ENCODE measurements at regions not wholly inside any gene's neighbourhood (a gene's known extent, or its start where the extent isn't known, plus 50 kb on each side); places are given as distances from the start of the nearest gene placed in this dataset.

GRCh38 chr1:30052178-30052577 lies 671.2 kb downstream of the MATN1 start:
- no peak for DNase-seq
- Histone ChIP-seq H3K9me3 (no peaks in the 10 kb centered on the region), H3K4me3 (replicated peaks in 1 of 3) (no peak overlapping the region), H3K4me1 (no peaks in the 10 kb centered on the region), H3K27ac (no peak overlapping the region), H3K36me3 (no peaks in the 10 kb centered on the region), H3K27me3 (no peaks in the 10 kb centered on the region)
- TF ChIP-seq POLR2A (IDR thresholded peaks at IDR 0.05) (no peak), CTCF (IDR thresholded peaks at IDR 0.05) (no peak)
- intact Hi-C loops (cut with DNase I) = no loop called here
- WGBS, 2 donors = 59 to 60% methylated on average over 4 of the region's 4 CpGs

DNA sequence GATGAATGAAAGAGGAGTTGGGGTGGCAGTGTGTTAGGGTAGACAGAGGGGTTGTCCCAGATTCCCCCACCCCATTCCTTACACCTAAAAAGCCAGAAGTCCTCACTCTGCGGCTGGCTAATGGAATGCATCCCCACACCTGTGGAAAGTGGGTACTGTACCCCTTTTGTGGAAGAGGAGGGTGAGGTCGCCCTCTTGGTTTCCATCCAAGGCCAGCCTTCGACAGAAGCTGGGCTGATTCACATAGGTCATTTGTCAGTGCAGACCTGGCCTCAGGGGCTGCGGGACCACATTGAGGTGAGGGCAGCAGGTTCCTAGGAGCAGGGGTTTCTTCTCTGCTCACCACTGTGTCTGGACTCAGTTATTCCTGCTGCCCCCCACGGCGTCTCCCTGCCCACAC lies 671.6 kb downstream of the MATN1 start:
- no peaks in the 10 kb centered on the region for H3K36me3 ChIP-seq
- WGBS, 2 donors = 93 to 95% methylated on average over 6 of the region's 6 CpGs
- no peak for DNase-seq
- intact Hi-C loops (cut with DNase I) = no loop called here
- no peak overlapping the region for H3K27ac ChIP-seq
- H3K4me3 ChIP-seq (replicated peaks in 1 of 3) = no peak overlapping the region
- H3K27me3 ChIP-seq = no peaks in the 10 kb centered on the region
- TF ChIP-seq POLR2A (IDR thresholded peaks at IDR 0.05) = no peak
- no peak for TF ChIP-seq CTCF (IDR thresholded peaks at IDR 0.05)
- H3K9me3 ChIP-seq = no peaks in the 10 kb centered on the region
- H3K4me1 ChIP-seq = no peaks in the 10 kb centered on the region

GRCh38 chr1:30049748-30050296 lies 673.6 kb downstream of the MATN1 start:
- H3K4me1 ChIP-seq = no peaks in the 10 kb centered on the region
- DNase-seq = no peak
- no peaks in the 10 kb centered on the region for H3K27me3 ChIP-seq
- no peak overlapping the region for H3K27ac ChIP-seq
- WGBS, 2 donors = 84 to 86% methylated on average over 4 of the region's 4 CpGs
- TF ChIP-seq POLR2A (IDR thresholded peaks at IDR 0.05) (no peak), CTCF (IDR thresholded peaks at IDR 0.05) (no peak)
- H3K36me3 ChIP-seq = no peaks in the 10 kb centered on the region
- intact Hi-C loops (cut with DNase I) = no loop called here
- H3K4me3 ChIP-seq (replicated peaks in 1 of 3) = no peak overlapping the region
- no peaks in the 10 kb centered on the region for H3K9me3 ChIP-seq

- DNase-seq = no peak
- H3K36me3 ChIP-seq = no peaks in the 10 kb centered on the region
- H3K4me3 ChIP-seq (replicated peaks in 1 of 3) = no peak overlapping the region
- no peak overlapping the region for H3K27ac ChIP-seq
- no peaks in the 10 kb centered on the region for H3K9me3 ChIP-seq
- intact Hi-C loops (cut with DNase I) = no loop called here
- 89% methylated on average over 5 of the region's 5 CpGs for WGBS, 2 donors
- no peaks in the 10 kb centered on the region for H3K4me1 ChIP-seq
- TF ChIP-seq CTCF (IDR thresholded peaks at IDR 0.05) (no peak), POLR2A (IDR thresholded peaks at IDR 0.05) (no peak)
- no peaks in the 10 kb centered on the region for H3K27me3 ChIP-seq
These were observed 674.5 kb downstream of the MATN1 start for GRCh38 chr1:30048905-30049304.

DNA sequence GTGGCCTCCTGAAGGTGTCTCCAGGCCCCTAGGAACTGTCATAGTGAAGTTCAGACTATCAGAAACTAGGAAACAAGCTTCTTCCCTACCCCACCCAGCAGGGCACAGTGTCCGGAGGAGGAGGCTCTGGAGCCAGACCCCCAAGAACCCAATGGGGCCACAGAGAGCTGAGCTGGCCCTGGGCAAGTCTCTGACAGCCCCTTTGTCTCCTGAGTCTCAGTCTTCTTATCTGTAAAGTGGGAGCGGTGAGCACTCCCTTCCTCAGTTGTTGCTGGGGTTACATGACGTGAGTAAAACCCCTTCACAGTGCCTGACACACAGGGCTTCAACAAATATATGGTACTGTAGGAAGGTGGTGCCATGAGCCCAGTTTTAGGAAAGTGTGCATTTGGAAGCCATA lies 675.8 kb downstream of the MATN1 start:
- intact Hi-C loops (cut with DNase I) = no loop called here

More for the DNA sequence above, 675.8 kb downstream of the MATN1 start:
- DNase-seq = no peak
- Histone ChIP-seq H3K4me3 (replicated peaks in 1 of 3) (no peak overlapping the region), H3K27me3 (no peaks in the 10 kb centered on the region), H3K9me3 (no peaks in the 10 kb centered on the region), H3K36me3 (no peaks in the 10 kb centered on the region), H3K27ac (no peak overlapping the region), H3K4me1 (no peaks in the 10 kb centered on the region)
- TF ChIP-seq POLR2A (IDR thresholded peaks at IDR 0.05) (no peak), CTCF (IDR thresholded peaks at IDR 0.05) (no peak)
- WGBS, 2 donors = 58 to 61% methylated on average over 3 of the region's 3 CpGs

All from thyroid gland (tissue), 4 donors.